GM19452 (cell line): ENCODE measurements at regions not wholly inside any gene's neighbourhood (a gene's known extent, or its start where the extent isn't known, plus 50 kb on each side); places are given as distances from the start of the nearest gene placed in this dataset.
"Not testable (repeated sequence)": the region's sequence is repeated elsewhere in the genome, so short reads cannot be mapped to it uniquely, and the experiment has no call there.

Experiments used
- ATAC-seq: cut with Tn5 transposase; IDR thresholded peaks from one replicate; pipeline ENCODE4 v1.9.1; 2021; ENCODE audit not compliant: unreplicated experiment

DNA sequence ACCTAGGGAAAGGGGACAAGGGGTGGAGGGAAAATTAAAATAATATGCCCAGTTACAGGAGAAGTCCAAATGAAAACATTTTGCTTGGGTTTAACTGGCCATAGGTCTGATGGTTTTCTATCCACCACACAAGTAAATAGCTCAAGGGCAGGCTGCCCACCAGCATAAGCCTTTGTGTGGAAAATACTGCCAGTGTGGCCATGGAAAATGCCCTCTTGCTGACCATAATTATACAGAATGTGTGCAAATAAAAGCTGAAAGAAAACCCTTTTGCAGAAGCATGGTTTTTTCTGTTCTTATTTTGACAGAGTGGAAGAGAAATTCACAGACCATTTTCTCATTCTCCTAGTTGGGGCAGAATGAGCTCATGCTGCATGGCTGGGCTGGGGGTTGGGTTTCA, 111.3 kb upstream of the SIX2 start:
- ATAC-seq = no peak

DNA sequence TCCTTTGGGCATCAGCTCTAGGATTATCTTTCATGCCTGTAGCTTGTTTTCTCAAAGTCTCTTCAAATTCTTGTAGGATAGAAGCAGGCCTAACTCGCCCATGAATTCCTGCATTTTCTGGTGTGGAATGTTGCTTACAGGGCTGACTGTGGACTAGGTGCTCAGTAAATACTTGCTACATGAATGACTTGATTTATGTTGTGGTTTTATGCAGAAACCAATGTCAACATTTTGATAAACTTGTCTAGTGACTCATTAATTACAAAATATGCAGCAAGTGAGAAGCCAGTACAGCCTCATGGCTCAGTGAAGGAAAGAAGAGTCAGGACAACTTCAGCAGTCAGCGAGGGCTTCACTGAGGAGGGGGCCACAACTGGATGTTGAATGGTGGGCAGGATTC, 110.6 kb upstream of the SIX2 start:
- no peak for ATAC-seq

DNA sequence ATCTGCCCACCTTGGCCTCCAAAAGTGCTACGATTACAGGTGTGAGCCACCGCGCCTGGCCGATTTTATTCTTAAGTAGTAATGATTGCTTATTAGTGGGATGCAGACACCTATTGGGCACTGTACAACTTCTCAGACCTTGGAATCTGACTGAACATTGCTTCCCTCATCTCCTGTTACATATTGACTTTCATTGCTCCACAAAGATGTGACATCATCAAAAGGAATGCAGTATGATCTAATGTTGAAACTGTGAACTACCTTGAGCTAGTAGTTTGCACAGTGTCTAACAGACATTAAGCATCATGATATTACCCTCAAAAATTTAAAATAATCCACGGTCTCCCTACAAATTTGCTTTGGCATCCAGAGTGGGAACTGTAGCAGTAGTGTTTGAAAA, 109.8 kb upstream of the SIX2 start:
- ATAC-seq = no peak

DNA sequence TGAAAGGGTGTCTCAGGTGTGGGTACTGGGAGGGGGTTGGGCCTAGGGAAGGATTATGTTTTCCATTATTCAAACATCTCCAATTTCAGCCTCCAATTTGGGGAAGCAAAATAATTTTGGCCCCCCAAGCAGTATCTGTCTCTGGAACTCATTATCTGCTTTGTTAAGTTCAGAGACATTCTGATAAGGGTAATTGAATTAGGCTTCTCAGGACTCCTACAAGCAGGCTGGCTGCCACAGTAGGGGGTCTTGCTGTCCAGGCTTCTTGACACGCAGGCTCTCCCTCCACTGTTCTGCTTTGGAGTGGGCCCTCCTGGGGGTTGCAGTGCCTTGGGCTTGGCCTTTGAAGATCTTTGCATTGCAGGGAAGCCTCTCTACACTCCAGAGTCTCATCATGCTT, 108.1 kb upstream of the SIX2 start:
- ATAC-seq = no peak

DNA sequence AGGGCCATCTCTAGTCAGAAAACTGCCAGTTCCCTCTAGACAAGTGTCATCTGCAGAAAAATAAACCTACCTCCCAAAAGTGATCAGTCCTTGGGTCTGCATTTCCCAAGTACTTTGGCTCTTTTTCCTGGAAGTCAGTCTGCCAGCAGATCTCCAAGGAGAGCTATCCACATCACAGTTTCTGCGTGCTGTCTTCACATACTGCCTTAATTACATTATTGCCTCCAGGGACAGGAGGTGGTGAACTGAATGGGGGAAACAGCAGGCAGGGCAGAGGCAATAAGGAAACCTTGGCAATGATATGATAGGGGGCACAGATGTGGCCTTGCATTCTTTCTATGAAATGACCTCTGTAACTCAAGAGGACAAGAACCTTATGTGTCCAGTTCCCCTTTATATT, 105.9 kb upstream of the SIX2 start:
- ATAC-seq = no peak

DNA sequence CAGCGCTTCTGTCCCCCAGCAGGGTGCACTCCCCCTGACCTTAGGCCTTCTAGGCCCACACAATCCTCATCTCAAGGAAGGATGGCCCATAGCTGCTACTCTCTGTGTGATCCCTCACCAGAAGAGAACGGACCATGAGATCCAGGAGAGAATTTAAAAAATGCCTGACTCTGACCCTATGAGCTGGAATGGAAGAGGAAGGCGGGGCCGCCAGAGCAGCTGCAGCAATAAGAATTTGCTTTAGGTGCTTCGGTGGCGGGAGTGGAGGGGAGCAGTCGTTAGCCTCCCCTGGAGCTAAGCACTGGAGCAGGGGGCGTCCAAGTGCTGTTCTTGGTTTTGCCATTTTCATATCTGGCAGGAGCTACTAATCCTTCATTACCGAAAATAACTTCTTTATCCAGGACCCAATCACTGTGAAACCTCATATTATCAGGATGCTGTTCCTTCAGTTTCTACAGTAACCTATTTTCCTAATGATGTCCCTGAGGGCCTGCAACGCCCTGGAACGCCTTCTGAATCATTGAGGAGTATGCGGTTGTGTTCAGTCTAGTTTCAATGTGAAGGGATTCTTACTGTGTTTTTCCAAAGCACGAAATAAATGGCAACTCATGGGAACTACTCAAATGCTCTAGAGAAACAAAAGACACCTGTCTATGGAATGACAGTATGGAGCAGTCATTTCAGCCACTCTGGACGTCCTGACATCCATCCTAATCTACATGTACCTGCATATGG, 105.1 kb upstream of the SIX2 start:
- no peak for ATAC-seq

DNA sequence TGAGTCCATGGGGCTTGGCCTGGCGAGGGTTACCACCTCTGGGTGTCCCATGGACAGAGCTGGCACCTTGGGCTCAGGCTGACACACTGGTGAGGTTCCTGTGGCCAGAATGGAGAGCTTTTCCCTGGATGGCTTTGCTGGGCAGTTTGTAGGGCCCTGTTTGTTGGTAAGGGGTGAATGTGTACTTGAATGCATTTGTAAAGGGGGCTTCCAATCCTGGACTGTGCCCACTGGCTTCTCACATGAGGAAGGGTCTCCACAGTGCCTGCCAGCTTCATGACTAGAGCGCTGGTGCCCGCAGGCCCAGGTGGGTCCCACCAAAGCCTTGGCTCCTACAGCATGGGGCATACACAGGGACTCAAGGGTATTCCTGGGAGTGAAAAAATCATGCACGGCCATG, 103.5 kb upstream of the SIX2 start:
- no peak for ATAC-seq

DNA sequence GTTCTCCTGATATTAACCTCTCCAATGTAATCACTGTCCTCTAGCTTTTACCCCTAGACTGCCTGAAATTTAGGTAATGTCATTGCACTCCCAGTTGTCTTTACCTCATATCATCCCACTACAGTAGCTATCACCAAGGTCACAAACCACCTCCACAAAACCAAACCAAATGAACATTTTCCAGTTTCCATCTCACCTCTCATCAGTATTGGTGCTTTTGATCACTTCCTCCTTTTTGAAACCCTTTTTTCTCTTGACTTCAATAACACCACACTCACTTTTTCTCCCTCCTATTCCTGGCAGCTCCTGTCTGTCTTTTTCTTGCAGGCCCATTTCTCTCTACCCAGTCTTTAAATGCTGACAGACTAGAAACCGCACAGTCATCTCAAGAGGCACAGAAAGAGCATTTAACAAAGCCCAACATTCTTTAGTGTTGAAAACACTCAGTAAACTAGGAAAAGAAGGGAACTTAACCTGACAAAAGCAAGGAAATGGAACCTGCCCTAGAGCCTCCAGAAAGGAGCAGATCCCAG, 95.9 kb upstream of the SIX2 start:
- no peak for ATAC-seq

DNA sequence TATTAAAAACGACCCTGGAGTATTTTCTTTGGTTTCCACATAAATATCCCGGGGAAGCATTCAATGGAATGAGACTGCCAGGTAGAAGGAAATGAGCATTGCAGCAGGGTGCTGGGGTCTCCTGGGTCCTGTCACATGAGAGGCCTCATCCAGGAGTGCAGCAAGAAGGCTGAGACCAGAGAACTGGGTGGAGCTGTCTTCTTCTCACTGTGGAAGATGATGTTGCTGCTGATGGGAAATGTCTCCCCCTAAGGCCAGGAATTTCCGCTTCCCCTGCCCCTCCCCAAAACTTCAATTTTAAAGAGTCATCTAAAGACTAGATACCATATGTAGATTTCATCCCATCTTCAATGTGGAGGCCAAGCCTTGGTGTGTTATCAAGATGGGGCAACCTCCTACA, 95.2 kb upstream of the SIX2 start:
- ATAC-seq = no peak

DNA sequence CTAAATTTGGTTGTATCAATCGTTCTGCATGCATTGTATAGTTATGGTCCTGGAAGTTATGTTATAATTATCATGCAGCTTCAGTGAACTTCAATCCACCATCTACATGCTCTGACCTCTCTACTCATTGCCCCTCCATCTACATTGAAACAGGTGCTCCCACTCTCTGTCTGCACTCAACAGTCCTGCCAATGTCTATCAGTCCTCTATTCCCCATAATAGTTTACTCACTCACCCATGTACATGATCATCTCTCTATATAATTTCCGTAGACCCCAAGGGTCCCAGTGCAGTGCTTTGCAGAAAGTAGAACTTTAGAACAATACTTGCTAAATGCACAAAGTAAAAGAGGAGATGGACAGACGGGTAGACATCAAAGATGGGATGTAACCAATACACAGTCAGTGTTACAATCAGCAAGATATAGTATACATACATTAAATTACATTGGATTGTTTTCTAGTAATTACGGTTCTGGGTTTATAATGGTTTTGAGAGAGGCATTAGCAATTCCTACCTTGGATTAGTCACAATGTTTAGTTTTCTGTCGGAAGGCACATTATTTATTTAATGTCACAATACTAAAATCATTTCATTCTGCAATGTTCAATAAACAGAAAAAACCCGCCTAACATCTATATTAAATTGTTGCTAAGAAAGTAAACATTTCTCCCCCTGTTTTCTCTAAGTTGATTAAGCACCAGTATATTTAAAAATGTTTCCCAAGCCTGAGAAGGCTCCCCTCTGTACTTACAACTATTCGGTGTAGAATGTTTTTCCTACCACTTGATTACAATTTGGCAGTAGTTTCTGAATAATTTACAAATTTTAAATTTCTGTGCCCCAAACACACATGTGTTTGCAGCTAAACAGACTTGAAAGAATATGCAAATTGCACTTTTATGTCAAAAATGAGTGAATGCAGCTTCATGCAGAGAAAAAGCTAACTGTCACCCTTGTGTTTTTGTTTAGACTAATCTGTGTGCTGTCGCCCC, 94.4 kb upstream of the SIX2 start:
- ATAC-seq = no peak

DNA sequence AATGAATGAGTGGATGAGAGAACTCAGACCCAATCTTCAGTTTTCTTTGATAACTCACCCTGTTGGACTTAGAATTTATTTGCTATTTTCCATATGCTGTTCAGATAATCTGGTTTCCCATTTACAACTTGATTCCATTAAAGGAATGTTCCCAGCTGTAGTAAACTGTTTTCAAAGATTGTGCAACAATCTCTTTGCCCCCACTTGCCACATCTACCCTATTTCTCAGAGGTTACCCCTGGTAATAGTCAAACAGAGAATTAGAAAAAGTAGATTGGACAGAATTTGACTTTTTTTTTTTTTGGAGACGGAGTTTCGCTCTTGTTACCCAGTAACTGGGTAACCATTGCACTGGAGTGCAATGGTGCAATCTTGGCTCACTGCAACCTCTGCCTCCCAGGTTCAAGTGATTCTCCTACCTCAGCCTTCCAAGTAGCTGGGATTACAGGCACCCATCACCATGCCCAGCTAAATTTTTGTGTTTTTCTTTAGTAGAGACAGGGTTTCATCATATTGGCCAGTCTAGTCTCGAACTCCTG, 93.4 kb upstream of the SIX2 start:
- ATAC-seq = no peak

DNA sequence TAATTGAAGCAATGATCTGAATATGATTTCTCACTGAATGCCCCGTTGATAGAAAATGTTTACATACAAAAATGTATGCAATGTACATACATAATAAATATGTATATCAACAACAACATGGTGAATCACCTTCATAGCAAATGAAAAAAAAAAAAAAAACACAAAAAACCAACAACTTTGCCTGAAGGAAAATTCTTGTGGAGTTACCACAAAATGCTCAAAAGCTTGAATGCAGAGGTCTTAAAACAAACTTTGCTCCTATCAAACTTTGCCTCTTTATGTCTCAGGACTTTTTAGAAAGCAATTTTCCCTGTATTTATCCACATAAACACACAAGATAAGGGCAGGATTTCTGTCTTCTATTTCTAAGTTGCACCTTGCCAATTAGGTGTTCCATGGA, 92.9 kb upstream of the SIX2 start:
- no peak for ATAC-seq

DNA sequence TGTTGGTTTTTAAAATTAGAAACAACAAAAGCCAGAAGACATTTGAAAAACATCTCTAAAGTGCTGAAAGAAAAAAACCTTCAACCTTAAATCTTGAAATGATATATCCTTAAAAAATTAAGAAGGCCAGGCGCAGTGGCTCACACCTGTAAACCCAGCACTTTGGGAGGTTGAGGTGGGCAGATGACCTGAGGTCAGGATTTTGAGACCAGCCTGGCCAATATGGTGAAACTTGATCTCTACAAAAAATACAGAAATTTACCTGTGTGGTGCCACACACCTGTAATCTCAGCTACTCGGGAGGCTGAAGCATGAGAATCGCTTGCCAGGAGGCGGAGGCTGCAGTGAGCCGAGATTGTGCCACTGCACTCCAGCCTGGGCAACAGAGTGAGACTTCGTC, 87.7 kb upstream of the SIX2 start:
- no peak for ATAC-seq

DNA sequence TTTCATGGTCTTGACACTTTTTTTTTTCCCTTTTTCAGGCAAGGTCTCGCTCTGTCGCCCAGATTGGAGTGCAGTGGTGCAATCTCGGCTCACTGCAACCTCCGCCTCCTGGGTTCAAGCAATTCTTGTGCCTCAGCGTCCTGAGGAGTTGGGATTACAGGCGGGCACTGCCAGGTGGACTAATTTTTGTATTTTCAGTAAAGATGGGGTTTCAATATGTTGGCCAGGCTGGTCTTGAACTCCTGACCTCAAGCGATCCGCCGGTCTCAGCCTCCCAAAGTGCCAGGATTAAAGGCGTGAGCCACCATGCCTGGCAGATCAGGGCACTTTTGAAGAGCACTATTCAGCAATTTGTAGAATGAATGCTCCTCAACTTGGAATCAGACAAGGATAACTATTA, 86.8 kb upstream of the SIX2 start:
- not testable (repeated sequence) for ATAC-seq

DNA sequence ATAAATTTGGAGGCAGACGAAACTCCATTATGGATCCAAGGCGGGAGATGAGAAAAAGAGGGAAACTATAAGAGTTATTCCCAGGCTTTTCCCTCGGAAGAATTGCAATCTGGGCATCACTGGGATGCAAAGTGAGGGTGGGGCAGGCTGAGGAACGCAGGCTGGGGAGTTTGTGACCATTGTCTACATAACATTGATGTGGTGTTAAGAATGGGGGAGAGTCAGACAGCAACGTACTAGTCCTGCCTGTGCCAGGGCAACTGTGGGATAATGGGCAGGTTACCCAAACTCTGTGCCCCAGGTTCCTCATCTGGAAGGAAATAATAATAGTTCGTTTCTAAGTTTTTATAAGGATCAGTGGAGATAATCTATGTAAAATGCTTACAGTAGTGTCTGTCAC, 84.4 kb upstream of the SIX2 start:
- ATAC-seq = no peak

DNA sequence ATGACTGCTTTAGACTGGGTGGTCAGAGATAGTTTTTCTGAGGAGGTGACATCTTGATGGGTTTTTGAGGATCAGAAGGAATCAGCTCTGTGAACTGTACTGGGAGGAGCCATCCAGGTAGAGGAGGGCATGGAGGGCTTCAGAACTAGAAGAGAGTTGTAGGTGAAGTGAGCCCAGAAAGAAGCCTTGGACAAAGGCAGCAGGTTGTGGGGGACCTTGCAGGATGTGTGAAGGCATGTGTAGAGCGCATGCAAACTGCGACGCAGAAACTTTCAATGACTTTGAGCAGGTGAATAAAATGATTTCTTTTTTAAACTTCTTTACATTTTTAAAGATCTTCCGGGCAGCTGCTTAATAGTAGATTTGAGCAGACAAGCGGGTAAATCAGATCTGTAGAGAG, 83.9 kb upstream of the SIX2 start:
- no peak for ATAC-seq

DNA sequence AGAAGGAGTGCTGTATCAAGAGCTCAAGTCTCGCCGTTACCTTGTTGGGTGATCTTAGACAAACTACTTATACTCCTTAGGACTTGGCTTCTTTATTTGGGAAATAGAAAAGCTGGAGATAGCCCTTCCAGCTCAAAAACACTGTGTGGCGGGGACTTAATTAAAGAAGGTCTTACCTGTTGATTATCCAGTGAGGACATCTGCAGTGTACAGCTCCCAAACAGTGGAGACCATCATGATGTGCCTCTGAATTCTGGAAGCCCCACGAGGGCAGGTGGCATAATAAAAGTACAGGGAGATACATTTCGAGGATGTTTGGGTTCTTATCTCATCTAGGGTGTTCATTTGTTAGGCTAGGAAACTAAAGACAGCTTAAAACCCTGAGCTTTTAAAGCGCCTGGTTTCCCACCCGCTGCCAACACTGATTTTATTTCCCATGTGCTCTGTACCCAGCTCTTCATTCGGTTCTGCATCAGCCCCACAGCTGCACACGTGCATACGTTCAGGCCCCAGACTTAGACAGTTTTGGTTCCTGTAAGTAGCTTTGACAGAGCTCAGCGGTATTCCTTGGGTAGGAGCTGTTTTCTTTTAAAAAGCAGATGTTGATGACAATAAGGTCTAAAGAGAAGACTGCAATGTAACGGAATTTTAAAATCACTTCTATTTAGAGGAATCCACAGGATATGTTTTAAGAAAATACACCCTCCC, 80.5 kb upstream of the SIX2 start:
- no peak for ATAC-seq

DNA sequence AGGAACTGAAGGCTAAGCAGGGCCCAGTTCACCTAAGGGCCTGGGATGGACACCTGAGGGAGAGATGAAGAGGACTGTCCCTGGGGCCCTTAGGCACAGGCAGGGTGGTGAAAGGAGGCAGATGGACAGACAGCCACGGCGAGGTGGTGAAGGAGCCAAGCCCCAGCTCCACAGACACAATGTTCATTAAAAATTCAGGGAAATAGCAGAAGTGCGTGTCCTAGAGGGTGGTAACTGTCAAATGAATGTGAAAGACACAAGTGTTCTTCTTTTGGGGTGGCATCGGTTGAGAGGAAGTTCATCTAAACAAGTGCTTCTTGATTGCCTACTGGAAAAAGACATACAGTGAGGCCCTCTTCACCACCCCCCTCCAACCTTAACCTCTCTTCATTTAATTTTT, 76.2 kb upstream of the SIX2 start:
- no peak for ATAC-seq

DNA sequence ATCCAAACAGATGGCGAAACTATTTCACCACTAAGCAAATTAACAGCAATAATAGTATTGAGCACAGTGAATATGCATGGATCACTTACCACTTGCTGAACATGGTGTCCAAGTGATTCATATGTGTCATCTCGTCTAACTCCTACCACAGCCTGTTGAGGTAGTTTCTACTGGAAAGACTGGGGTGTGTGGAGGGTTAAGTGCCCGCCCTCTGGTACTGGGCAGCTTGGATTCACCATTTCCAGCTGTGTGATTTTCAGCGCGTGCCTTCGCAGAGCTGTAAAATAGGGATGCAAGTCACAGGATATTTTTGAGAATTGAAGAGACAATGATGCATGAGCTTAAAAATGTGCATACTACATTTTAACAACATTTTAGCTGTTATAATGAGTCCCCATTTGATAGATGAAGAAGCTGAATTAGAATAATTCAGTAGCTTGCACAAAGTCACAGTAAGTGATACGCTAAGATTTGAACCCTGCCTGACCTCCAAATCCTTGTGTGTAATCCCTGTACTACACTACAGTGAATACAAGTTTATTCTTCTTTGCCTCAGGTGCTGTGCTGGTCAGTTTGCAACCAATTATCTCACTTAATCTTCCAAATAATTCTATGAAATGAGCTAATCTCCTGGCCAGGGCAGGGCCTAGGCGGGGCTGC, 75.2 kb upstream of the SIX2 start:
- ATAC-seq = no peak

DNA sequence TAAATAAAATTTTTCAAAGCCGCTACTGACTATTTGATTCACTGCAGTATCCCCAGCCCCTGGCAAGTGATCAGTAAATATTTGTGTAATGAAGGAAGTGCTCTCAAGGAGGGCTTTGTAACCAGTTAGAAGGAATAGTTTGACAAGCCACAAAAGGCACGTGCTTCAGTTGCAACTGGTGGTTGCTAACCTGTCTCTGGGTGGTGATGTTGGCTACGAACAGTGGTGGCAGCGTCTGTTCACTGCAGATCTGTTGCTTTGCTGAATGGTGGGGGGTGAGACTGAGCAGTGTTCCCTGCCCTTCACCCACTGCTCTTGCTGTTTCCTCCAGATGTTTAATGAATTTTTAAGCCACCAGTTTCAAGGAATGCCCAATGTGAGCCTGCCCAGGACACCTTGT, 73.9 kb upstream of the SIX2 start:
- ATAC-seq = no peak

DNA sequence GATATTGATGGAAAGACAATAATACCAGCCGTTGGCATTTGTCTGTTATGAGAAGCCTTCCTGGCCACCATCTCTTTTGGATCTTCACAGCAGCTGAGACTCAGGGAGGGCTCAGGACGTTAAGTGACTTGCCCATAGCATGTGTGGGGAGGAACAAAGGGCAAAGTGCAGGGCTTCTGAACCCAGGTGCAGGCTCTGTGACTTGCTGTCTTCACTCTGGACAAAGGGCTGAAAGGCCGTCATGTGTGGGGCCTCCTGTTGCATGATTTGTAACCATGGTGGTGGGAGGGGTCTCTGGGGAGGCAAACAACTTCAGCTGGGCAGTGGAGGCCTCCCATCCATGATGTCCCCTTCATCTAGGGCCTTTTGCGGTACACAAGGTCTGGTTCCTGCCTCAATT, 65.5 kb upstream of the SIX2 start:
- ATAC-seq = no peak
